ENCODE measurements at regions not wholly inside any gene's neighbourhood (a gene's known extent, or its start where the extent isn't known, plus 50 kb on each side); places are given as distances from the start of the nearest gene placed in this dataset.

DNA sequence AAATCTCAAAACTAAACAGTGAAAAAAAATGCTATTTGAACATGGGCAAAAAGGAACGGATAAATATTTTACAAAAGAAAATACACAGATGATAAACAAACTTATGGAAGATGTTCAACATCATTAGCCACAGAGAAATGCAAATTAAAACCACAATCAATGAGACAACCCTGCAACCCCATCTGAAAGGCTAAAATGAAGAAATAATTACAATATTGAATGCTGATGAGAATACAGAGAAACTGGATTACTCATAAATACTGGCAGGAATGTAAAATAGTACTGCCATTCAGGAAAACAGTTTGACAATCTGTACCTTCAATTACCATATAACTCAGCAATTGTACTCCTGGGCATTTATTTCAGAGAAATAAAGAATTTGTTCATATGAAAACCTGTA, 193.1 kb upstream of the UBE2E3 start:
- TF ChIP-seq, protein P1, sequence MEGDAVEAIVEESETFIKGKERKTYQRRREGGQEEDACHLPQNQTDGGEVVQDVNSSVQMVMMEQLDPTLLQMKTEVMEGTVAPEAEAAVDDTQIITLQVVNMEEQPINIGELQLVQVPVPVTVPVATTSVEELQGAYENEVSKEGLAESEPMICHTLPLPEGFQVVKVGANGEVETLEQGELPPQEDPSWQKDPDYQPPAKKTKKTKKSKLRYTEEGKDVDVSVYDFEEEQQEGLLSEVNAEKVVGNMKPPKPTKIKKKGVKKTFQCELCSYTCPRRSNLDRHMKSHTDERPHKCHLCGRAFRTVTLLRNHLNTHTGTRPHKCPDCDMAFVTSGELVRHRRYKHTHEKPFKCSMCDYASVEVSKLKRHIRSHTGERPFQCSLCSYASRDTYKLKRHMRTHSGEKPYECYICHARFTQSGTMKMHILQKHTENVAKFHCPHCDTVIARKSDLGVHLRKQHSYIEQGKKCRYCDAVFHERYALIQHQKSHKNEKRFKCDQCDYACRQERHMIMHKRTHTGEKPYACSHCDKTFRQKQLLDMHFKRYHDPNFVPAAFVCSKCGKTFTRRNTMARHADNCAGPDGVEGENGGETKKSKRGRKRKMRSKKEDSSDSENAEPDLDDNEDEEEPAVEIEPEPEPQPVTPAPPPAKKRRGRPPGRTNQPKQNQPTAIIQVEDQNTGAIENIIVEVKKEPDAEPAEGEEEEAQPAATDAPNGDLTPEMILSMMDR (IDR thresholded peaks at IDR 0.05 in 8 of 11, conservative IDR thresholded peaks at IDR 0.05 in 3 of 11) = no peak
- no peak for TF ChIP-seq POLR2AphosphoS5 (IDR thresholded peaks at IDR 0.05)

Data from spleen (tissue), 7 donors.